Small intestine (tissue), 7 donors: ENCODE measurements at regions not wholly inside any gene's neighbourhood (a gene's known extent, or its start where the extent isn't known, plus 50 kb on each side); places are given as distances from the start of the nearest gene placed in this dataset.

ENCODE experiments used
- DNase-seq, 2 donors: peaks; one replicate each; pipeline versions ENCODE4 v3.0.0 to v3.0.0-alpha.2; 2013
- FAIRE-seq: peaks from 2 replicates; lab custom pipeline; 2012; peaks lifted over from hg19 to GRCh38; lab: Jason Lieb, UNC
- H3K27ac ChIP-seq, 3 donors: one replicate each; pipeline ENCODE4 v1.5.1; 2013; ENCODE audit warnings: low read length in 2 of 3, mild to moderate bottlenecking in 2 of 3, control low read depth in 1 of 3, inconsistent platforms in 1 of 3, low read depth in 1 of 3, moderate library complexity in 1 of 3
- H3K27me3 ChIP-seq, 3 donors: one replicate each; pipeline ENCODE4 v1.6.1; 2013; ENCODE audit warnings: low read length in 3 of 3, inconsistent platforms in 1 of 3; ENCODE audit not compliant: control insufficient read depth in 3 of 3, insufficient read depth in 3 of 3
- H3K36me3 ChIP-seq, 3 donors: one replicate each; pipeline ENCODE4 v1.6.1; 2013; ENCODE audit warnings: low read length in 3 of 3, inconsistent platforms in 1 of 3, low read depth in 1 of 3, mild to moderate bottlenecking in 1 of 3, moderate library complexity in 1 of 3; ENCODE audit not compliant: control insufficient read depth in 3 of 3, insufficient read depth in 2 of 3
- H3K4me1 ChIP-seq, 3 donors: one replicate each; pipeline ENCODE4 v1.6.1; 2013; ENCODE audit warnings: low read length in 2 of 3, inconsistent platforms in 1 of 3, low read depth in 1 of 3, mild to moderate bottlenecking in 1 of 3, moderate library complexity in 1 of 3; ENCODE audit not compliant: control insufficient read depth in 3 of 3, insufficient read depth in 2 of 3
- H3K4me3 ChIP-seq, 3 donors: one replicate each; pipeline ENCODE4 v1.5.1; 2013; ENCODE audit warnings: low read length in 3 of 3, control low read depth in 1 of 3, inconsistent platforms in 1 of 3, low read depth in 1 of 3, mild to moderate bottlenecking in 1 of 3, moderate library complexity in 1 of 3
- H3K9me3 ChIP-seq, 2 donors: one replicate each; pipeline ENCODE4 v1.6.1; 2013; ENCODE audit warnings: low read depth in 1 of 2, low read length in 1 of 2; ENCODE audit not compliant: control insufficient read depth in 2 of 2, insufficient read depth in 1 of 2
- WGBS, 3 donors: extraction: QIAGEN DNeasy Blood & Tissue Kit; methylation state at CpG; one replicate each; pipeline ENCODE4 v1.1.7; 2013; 5-methylcytosine and 5-hydroxymethylcytosine counted together
- donor health status: healthy with polysubstance abuse.
- donor health status: control.
- donor health status: control.
- donor health status: Bipolar disorder and iron deficiency.
- donor health status: healthy.

DNA sequence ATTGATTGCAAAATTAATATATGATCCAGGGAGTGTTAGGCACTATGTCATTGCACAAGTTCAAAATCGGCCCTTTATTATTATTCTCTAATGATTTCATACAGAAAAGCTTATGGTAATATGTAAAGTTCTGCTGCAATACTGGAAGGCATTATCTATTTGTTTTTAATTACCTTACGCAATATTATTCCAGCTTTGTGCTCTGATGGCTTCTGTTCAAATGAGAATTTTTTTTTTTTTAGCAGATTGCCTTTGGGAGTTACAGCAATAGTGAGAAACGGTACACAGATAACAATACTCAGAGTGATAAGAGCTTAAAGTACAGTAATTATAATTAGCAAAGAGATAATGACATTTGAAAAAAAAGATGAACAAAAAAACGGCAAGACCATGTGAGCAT is 602.2 kb upstream of the ALCAM start:
- Histone ChIP-seq H3K27me3 (no peaks in the 10 kb centered on the region), H3K4me1 (no peaks in the 10 kb centered on the region), H3K9me3 (no peaks in the 10 kb centered on the region), H3K36me3 (no peaks in the 10 kb centered on the region), H3K4me3 (no peak overlapping the region), H3K27ac (no peak overlapping the region)
- WGBS, 3 donors: 41 to 73% (median 60%) methylated on average over 4 of the region's 4 CpGs
- FAIRE-seq (no peak), DNase-seq (no peak)

GRCh38 chr3:104768886-104769285 is 597.8 kb upstream of the ALCAM start:
- no peaks in the 10 kb centered on the region for H3K27me3 ChIP-seq
- no peaks in the 10 kb centered on the region for H3K9me3 ChIP-seq
- no peak overlapping the region for H3K27ac ChIP-seq
- DNase-seq (no peak), FAIRE-seq (no peak)
- 87 to 88% (median 88%) methylated on average over 3 of the region's 3 CpGs for WGBS, 3 donors
- H3K4me1 ChIP-seq: no peaks in the 10 kb centered on the region
- no peaks in the 10 kb centered on the region for H3K36me3 ChIP-seq
- no peak overlapping the region for H3K4me3 ChIP-seq

DNA sequence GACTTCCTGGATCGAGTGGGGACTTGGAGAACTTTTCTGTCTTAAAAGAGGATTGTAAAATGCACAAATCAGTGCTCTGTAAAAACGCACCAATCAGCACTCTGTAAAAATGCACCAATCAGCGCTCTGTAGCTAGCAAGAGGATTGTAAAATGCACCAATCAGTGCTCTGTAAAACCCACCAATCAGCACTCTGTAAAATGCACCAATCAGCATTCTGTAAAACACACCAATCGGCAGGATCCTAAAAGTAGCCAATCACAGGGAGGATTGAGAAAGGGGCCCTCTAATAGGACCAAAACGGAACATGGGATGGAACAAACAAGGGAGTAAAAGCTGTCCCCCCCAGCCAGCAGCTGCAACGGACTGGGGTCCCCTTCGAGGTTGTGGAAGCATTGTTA is 587.4 kb upstream of the ALCAM start:
- Histone ChIP-seq H3K4me3 (no peak overlapping the region), H3K27me3 (no peaks in the 10 kb centered on the region), H3K27ac (no peak overlapping the region), H3K4me1 (no peaks in the 10 kb centered on the region), H3K36me3 (no peaks in the 10 kb centered on the region), H3K9me3 (peaks cover 0 to 5% of the 10 kb centered on the region in 2 donors)
- no peak for FAIRE-seq
- WGBS, 3 donors: 81 to 90% (median 86%) methylated on average over 7 of the region's 7 CpGs
- DNase-seq: no peak

- Histone ChIP-seq H3K36me3 (no peaks in the 10 kb centered on the region), H3K27me3 (no peaks in the 10 kb centered on the region), H3K4me3 (no peak overlapping the region), H3K27ac (no peak overlapping the region), H3K4me1 (no peaks in the 10 kb centered on the region), H3K9me3 (peaks cover 0 to 5% of the 10 kb centered on the region in 2 donors)
- FAIRE-seq (no peak), DNase-seq (no peak)
- 64 to 70% (median 66%) methylated on average over 2 of the region's 2 CpGs for WGBS, 3 donors
Observed at GRCh38 chr3:104781112-104781511, 585.6 kb upstream of the ALCAM start.

DNA sequence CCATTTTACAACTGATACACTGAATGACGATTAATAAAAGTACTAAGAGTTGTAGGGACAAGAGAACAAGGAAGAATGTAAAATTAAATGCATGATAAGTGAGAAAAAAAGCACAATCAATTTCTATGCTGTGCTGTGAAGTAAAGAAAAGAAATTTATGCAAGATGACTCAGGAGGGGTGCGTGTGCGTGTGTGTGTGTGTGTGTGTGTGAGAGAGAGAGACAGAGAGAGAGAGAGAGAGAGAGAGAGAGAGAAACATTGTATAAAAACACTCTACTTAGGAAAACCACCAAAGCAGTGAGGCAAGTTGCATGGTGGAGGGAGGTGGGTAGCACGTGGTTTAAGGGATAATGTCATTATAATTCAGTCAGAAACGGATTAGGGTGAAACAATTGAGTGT is 580.8 kb upstream of the ALCAM start:
- 58 to 71% (median 65%) methylated on average over 5 of the region's 5 CpGs for WGBS, 3 donors
- no peaks in the 10 kb centered on the region for H3K27me3 ChIP-seq
- no peak for DNase-seq
- no peak overlapping the region for H3K27ac ChIP-seq
- FAIRE-seq: no peak
- H3K4me3 ChIP-seq: no peak overlapping the region
- no peaks in the 10 kb centered on the region for H3K4me1 ChIP-seq
- no peaks in the 10 kb centered on the region for H3K9me3 ChIP-seq
- H3K36me3 ChIP-seq: no peaks in the 10 kb centered on the region

DNA sequence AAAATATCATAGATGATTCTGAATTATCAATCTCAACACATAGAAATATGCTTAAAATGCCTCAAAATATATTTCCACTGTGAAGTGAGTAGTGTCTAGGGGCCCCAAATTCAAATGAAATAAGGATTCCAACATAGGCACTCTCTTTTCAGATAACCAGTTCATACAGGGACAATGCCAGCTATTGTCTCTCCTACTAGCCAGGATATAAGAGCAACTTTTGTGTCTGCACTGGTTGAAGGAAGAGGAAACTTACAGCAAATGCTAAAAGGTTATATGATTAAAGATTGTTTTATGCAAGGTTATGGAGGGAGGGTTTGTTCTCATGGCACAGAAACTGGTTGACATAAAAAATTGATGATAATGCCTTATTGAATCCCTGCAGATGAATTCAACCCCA is 579.4 kb upstream of the ALCAM start:
- DNase-seq (no peak), FAIRE-seq (no peak)
- Histone ChIP-seq H3K4me3 (no peak overlapping the region), H3K36me3 (no peaks in the 10 kb centered on the region), H3K4me1 (no peaks in the 10 kb centered on the region), H3K27me3 (no peaks in the 10 kb centered on the region), H3K9me3 (no peaks in the 10 kb centered on the region), H3K27ac (no peak overlapping the region)

DNA sequence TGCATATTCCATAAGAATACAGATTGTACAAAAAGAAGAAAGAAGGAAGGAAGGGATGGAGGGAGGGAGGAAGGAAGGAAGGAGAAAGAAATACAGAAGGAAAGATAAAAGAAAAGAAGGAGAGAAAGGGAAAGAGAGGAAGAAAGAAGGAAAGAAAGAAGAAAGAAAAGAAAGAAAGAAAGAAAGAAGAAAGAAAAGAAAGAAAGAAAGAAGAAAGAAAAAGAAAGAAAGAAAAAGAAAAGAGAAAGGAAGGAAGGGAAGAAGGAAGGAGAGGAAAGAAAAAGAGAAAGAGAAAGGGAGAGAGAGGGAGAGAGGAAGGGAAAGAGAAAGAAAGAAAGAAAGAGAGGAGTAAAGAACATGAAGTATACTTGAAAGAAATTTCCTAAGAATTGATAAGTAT is 577.9 kb upstream of the ALCAM start:
- H3K4me1 ChIP-seq: no peaks in the 10 kb centered on the region
- FAIRE-seq: no peak
- no peaks in the 10 kb centered on the region for H3K36me3 ChIP-seq
- no peaks in the 10 kb centered on the region for H3K9me3 ChIP-seq
- H3K27ac ChIP-seq: no peak overlapping the region
- DNase-seq: no peak
- no peak overlapping the region for H3K4me3 ChIP-seq
- H3K27me3 ChIP-seq: no peaks in the 10 kb centered on the region

DNA sequence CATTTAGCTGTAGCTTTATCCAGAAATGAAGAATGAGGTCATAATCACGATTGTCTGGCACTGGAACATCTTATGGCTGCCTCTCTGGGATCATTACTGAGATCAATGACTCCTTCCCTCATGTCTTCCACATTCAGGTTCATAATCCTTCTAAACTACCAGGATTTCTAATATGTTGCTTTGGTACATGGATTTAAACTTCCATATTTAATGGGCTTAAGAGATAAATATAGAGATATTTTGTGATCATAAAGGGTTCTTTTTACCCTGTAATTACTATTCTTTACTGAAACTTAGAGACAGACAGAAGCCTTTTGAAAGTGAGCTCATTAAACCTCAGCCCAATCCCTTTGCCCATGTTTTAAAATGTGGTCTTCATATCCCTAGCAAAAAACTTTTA is 575.4 kb upstream of the ALCAM start:
- Histone ChIP-seq H3K36me3 (no peaks in the 10 kb centered on the region), H3K27ac (no peak overlapping the region), H3K4me1 (no peaks in the 10 kb centered on the region), H3K4me3 (no peak overlapping the region), H3K27me3 (no peaks in the 10 kb centered on the region), H3K9me3 (no peaks in the 10 kb centered on the region)
- DNase-seq: no peak
- FAIRE-seq: no peak
- WGBS, 3 donors: 10 to 33% (median 16%) methylated on average over 1 of the region's 1 CpG

GRCh38 chr3:104796556-104796955 is 570.2 kb upstream of the ALCAM start:
- no peaks in the 10 kb centered on the region for H3K36me3 ChIP-seq
- H3K27me3 ChIP-seq: no peaks in the 10 kb centered on the region
- no peaks in the 10 kb centered on the region for H3K4me1 ChIP-seq
- WGBS, 3 donors: 69 to 82% (median 76%) methylated on average over 5 of the region's 5 CpGs
- FAIRE-seq: no peak
- DNase-seq: no peak
- no peaks in the 10 kb centered on the region for H3K9me3 ChIP-seq
- H3K4me3 ChIP-seq: no peak overlapping the region
- H3K27ac ChIP-seq: no peak overlapping the region
